ENCODE measurements at regions not wholly inside any gene's neighbourhood (a gene's known extent, or its start where the extent isn't known, plus 50 kb on each side); places are given as distances from the start of the nearest gene placed in this dataset.

GRCh38 chrX:80237072-80237471 is 183.2 kb upstream of the TENT5D start:
- TF ChIP-seq CTCF (conservative IDR thresholded peaks at IDR 0.05) (no peak), EZH2 (IDR thresholded peaks at IDR 0.05; ENCODE audit: low read depth) (no peak)
